HTR-8/SVneo (cell line): ENCODE measurements at regions not wholly inside any gene's neighbourhood (a gene's known extent, or its start where the extent isn't known, plus 50 kb on each side); places are given as distances from the start of the nearest gene placed in this dataset.
"Not testable (repeated sequence)": the region's sequence is repeated elsewhere in the genome, so short reads cannot be mapped to it uniquely, and the experiment has no call there.

Experiments
- DNase-seq: peaks from one replicate; pipeline ENCODE4 v3.0.0; 2011; ENCODE audit warnings: low spot score, mixed read lengths; ENCODE audit not compliant: insufficient read length
- FAIRE-seq: peaks from 2 replicates; lab custom pipeline; 2011; peaks lifted over from hg19 to GRCh38; lab: Jason Lieb, UNC

GRCh38 chr2:173463846-173464245, 109.2 kb downstream of the CDCA7 start:
- FAIRE-seq (no peak), DNase-seq (no peak)

- no peak for FAIRE-seq
- DNase-seq = no peak
Measured at GRCh38 chr2:173467751-173468150, 113.1 kb downstream of the CDCA7 start.

GRCh38 chr2:173468266-173468793, 113.7 kb downstream of the CDCA7 start:
- FAIRE-seq = no peak
- DNase-seq = no peak

- no peak for FAIRE-seq
- DNase-seq = no peak
Measured at GRCh38 chr2:173472112-173472511, 117.4 kb downstream of the CDCA7 start.

GRCh38 chr2:173483137-173483536, 128.5 kb downstream of the CDCA7 start:
- no peak for DNase-seq
- no peak for FAIRE-seq

GRCh38 chr2:173488861-173489260, 134.2 kb downstream of the CDCA7 start:
- FAIRE-seq (no peak), DNase-seq (no peak)

GRCh38 chr2:173491418-173491817, 136.7 kb downstream of the CDCA7 start:
- DNase-seq = no peak
- FAIRE-seq = no peak

GRCh38 chr2:173493874-173494273, 139.2 kb downstream of the CDCA7 start:
- FAIRE-seq (no peak), DNase-seq (no peak)

- no peak for DNase-seq
- FAIRE-seq = no peak
Measured at GRCh38 chr2:173496746-173497145, 142.1 kb downstream of the CDCA7 start.

- FAIRE-seq (no peak), DNase-seq (no peak)
Measured at GRCh38 chr2:173500953-173501352, 146.3 kb downstream of the CDCA7 start.

GRCh38 chr2:173502296-173502695, 147.6 kb downstream of the CDCA7 start:
- FAIRE-seq = no peak
- no peak for DNase-seq

GRCh38 chr2:173511357-173511756, 156.7 kb downstream of the CDCA7 start:
- DNase-seq (no peak), FAIRE-seq (no peak)

GRCh38 chr2:173511942-173512341, 157.3 kb downstream of the CDCA7 start:
- DNase-seq (no peak), FAIRE-seq (no peak)

GRCh38 chr2:173513107-173513727, 158.5 kb downstream of the CDCA7 start:
- DNase-seq (no peak), FAIRE-seq (no peak)

- DNase-seq (no peak), FAIRE-seq (no peak)
Measured at GRCh38 chr2:173520918-173521317, 166.2 kb downstream of the CDCA7 start.

GRCh38 chr2:173521450-173522192, 166.9 kb downstream of the CDCA7 start:
- no peak for DNase-seq
- no peak for FAIRE-seq

- DNase-seq = no peak
- no peak for FAIRE-seq
Measured at GRCh38 chr2:173523497-173523896, 168.8 kb downstream of the CDCA7 start.

- DNase-seq (no peak), FAIRE-seq (no peak)
Measured at GRCh38 chr2:173524256-173524955, 169.7 kb downstream of the CDCA7 start.

GRCh38 chr2:173532732-173533531, 178.3 kb downstream of the CDCA7 start:
- not testable (repeated sequence) for DNase-seq

GRCh38 chr2:173537694-173538093, 183.0 kb downstream of the CDCA7 start:
- FAIRE-seq (no peak), DNase-seq (no peak)

More at GRCh38 chr2:173532732-173533531, 178.3 kb downstream of the CDCA7 start:
- FAIRE-seq = not testable (repeated sequence)
